IMR-90 (cell line): ENCODE measurements at regions not wholly inside any gene's neighbourhood (a gene's known extent, or its start where the extent isn't known, plus 50 kb on each side); places are given as distances from the start of the nearest gene placed in this dataset.

Source experiments
- ATAC-seq: fragments of 200-7000 bp; cut with Tn5 transposase; 2 replicates; pipeline ENCODE4 v1.9.1; 2020; ENCODE audit warnings: low read depth, mild to moderate bottlenecking, moderate library complexity
- BruUV-seq: library from RNA; stranded (reverse); fragments of 400-500 nt; replicated peaks from 2 replicates; lab custom pipeline; 2021; lab: Mats Ljungman, UMichigan
- CTCF ChIA-PET: fragments of 300-600 bp; formaldehyde crosslinking; extraction: SDS; loops from one replicate; lab custom pipeline; 2021; ENCODE audit warnings: antibody characterized with exemption; lab: Yijun Ruan, JAX
- POLR2A ChIA-PET: fragments of 300-600 bp; sonication (Branson Sonifier 250); formaldehyde crosslinking; loops from one replicate; lab custom pipeline; 2022; ENCODE audit warnings: antibody characterized with exemption; ENCODE audit not compliant: unreplicated experiment; lab: Charles Lee
- DNase-seq: peaks from one replicate; pipeline ENCODE4 v3.0.0; 2013
- H2AFZ ChIP-seq: replicated peaks from 2 replicates; pipeline ENCODE3; 2013; ENCODE audit warnings: low read length, mild to moderate bottlenecking; ENCODE audit not compliant: poor library complexity
- H2AK5ac ChIP-seq: 2 replicates; pipeline ENCODE4 v1.6.1; 2013; ENCODE audit warnings: low read depth, low read length, inconsistent platforms
- H2AK9ac ChIP-seq: replicated peaks from 2 replicates; pipeline ENCODE3; 2013; ENCODE audit warnings: mild to moderate bottlenecking, low read depth, low read length, moderate library complexity; ENCODE audit not compliant: poor library complexity
- H2BK120ac ChIP-seq: 2 replicates; pipeline ENCODE4 v1.6.1; 2013; ENCODE audit warnings: low read depth, low read length, inconsistent platforms
- H2BK15ac ChIP-seq: 3 replicates; pipeline ENCODE4 v1.6.1; 2013; ENCODE audit warnings: low read depth, low read length, inconsistent platforms
- H2BK20ac ChIP-seq: 2 replicates; pipeline ENCODE4 v1.6.1; 2013; ENCODE audit warnings: low read depth, mild to moderate bottlenecking, inconsistent platforms, low read length, moderate library complexity
- H2BK5ac ChIP-seq: 2 replicates; pipeline ENCODE4 v1.6.1; 2013; ENCODE audit warnings: mild to moderate bottlenecking, low read depth, low read length, inconsistent platforms; ENCODE audit not compliant: poor library complexity, severe bottlenecking
- H3K14ac ChIP-seq: replicated peaks from 2 replicates; pipeline ENCODE4 v1.6.1; 2013; ENCODE audit warnings: low read depth, low read length, inconsistent platforms
- H3K18ac ChIP-seq: 2 replicates; pipeline ENCODE4 v1.6.1; 2013; ENCODE audit warnings: low read depth, low read length, control low read depth
- H3K23ac ChIP-seq: 2 replicates; pipeline ENCODE4 v1.6.1; 2013; ENCODE audit warnings: low read depth, low read length, inconsistent platforms
- H3K27ac ChIP-seq: 2 replicates; pipeline ENCODE4 v1.5.1; 2013; ENCODE audit warnings: mild to moderate bottlenecking, control low read depth, low read length; ENCODE audit not compliant: insufficient read depth
- H3K27me3 ChIP-seq: 2 replicates; pipeline ENCODE4 v1.6.1; 2013; ENCODE audit warnings: low read length; ENCODE audit not compliant: control insufficient read depth, insufficient read depth
- H3K36me3 ChIP-seq: 2 replicates; pipeline ENCODE4 v1.6.1; 2013; ENCODE audit warnings: low read length, mixed read lengths; ENCODE audit not compliant: control insufficient read depth, insufficient read depth
- H3K4ac ChIP-seq: 2 replicates; pipeline ENCODE4 v1.6.1; 2013; ENCODE audit warnings: low read depth, low read length, inconsistent platforms
- H3K4me1 ChIP-seq: 2 replicates; pipeline ENCODE4 v1.6.1; 2013; ENCODE audit warnings: low read length, mixed read lengths; ENCODE audit not compliant: control insufficient read depth, insufficient read depth
- H3K4me2 ChIP-seq: 2 replicates; pipeline ENCODE4 v1.6.1; 2013; ENCODE audit warnings: low read depth, mild to moderate bottlenecking, control low read depth, low read length, moderate library complexity
- H3K4me3 ChIP-seq: 2 replicates; pipeline ENCODE4 v1.5.1; 2013; ENCODE audit warnings: low read depth, mild to moderate bottlenecking, control low read depth, low read length, moderate library complexity; ENCODE audit not compliant: insufficient read depth
- H3K56ac ChIP-seq: 2 replicates; pipeline ENCODE4 v1.6.1; 2013; ENCODE audit warnings: low read length, inconsistent platforms; ENCODE audit not compliant: insufficient read depth; ENCODE audit errors: extremely low read depth
- H3K79me1 ChIP-seq, 2 experiments: 2 replicates each; pipeline ENCODE4 v1.6.1; 2013; ENCODE audit warnings: low read length in 2 of 2, inconsistent platforms in 1 of 2, low read depth in 1 of 2
- H3K9ac ChIP-seq: 2 replicates; pipeline ENCODE4 v1.6.1; 2013; ENCODE audit warnings: low read depth, low read length, control low read depth
- H3K9me1 ChIP-seq: 2 replicates; pipeline ENCODE4 v1.6.1; 2013; ENCODE audit warnings: low read length, inconsistent platforms; ENCODE audit not compliant: insufficient read depth
- H3K9me3 ChIP-seq: 2 replicates; pipeline ENCODE4 v1.6.1; 2013; ENCODE audit warnings: low read length; ENCODE audit not compliant: control insufficient read depth, insufficient read depth
- H4K20me1 ChIP-seq: 2 replicates; pipeline ENCODE4 v1.6.1; 2013; ENCODE audit warnings: low read length, inconsistent platforms; ENCODE audit not compliant: insufficient read depth
- H4K5ac ChIP-seq: 2 replicates; pipeline ENCODE4 v1.6.1; 2013; ENCODE audit warnings: mild to moderate bottlenecking, low read depth, low read length, control low read depth
- H4K8ac ChIP-seq, 2 experiments: 2 replicates each; pipeline ENCODE4 v1.6.1; 2013; ENCODE audit warnings: low read depth in 2 of 2, low read length in 2 of 2, control low read depth in 1 of 2, inconsistent platforms in 1 of 2
- H4K91ac ChIP-seq: 2 replicates; pipeline ENCODE4 v1.6.1; 2013; ENCODE audit warnings: low read depth, low read length, inconsistent platforms; ENCODE audit not compliant: insufficient read depth
- BHLHE40 ChIP-seq: fragments of 150-350 bp; IDR thresholded peaks from 2 replicates; pipeline ENCODE4 v1.6.1; 2016; ENCODE audit warnings: mild to moderate bottlenecking, low read depth, low read length
- CEBPB ChIP-seq: IDR thresholded peaks from 2 replicates; pipeline ENCODE4 v1.6.1; 2012; ENCODE audit warnings: low read depth, low read length, improper control_type of control experiment
- CHD1 ChIP-seq: IDR thresholded peaks from 2 replicates; pipeline ENCODE4 v1.6.1; 2012; ENCODE audit warnings: low read depth, low read length, improper control_type of control experiment
- CTCF ChIP-seq: conservative IDR thresholded peaks from 2 replicates; pipeline ENCODE4 v1.5.1; 2012; ENCODE audit warnings: mild to moderate bottlenecking, low read depth, low read length, improper control_type of control experiment
- FOS ChIP-seq: fragments of 150-350 bp; IDR thresholded peaks from 2 replicates; pipeline ENCODE4 v1.6.1; 2016; ENCODE audit warnings: low read depth, low read length
- MAFK ChIP-seq: IDR thresholded peaks from 2 replicates; pipeline ENCODE4 v1.6.1; 2012; ENCODE audit warnings: low read depth, low read length, improper control_type of control experiment
- MAZ ChIP-seq: IDR thresholded peaks from 2 replicates; pipeline ENCODE4 v1.6.1; 2012; ENCODE audit warnings: low read depth, mild to moderate bottlenecking, low read length, improper control_type of control experiment, moderate library complexity, borderline replicate concordance
- MXI1 ChIP-seq: IDR thresholded peaks from 2 replicates; pipeline ENCODE4 v1.6.1; 2012; ENCODE audit warnings: low read depth, mild to moderate bottlenecking, low read length, moderate library complexity, borderline replicate concordance
- NFE2L2 ChIP-seq: fragments of 150-350 bp; IDR thresholded peaks from 2 replicates; pipeline ENCODE4 v1.6.1; 2016; ENCODE audit warnings: low read depth, mild to moderate bottlenecking, low read length
- POLR2A ChIP-seq: IDR thresholded peaks from 2 replicates; pipeline ENCODE4 v1.6.1; 2012; ENCODE audit warnings: mild to moderate bottlenecking, low read depth, low read length
- RAD21 ChIP-seq: IDR thresholded peaks from 2 replicates; pipeline ENCODE4 v1.6.1; 2012; ENCODE audit warnings: low read length, improper control_type of control experiment
- RCOR1 ChIP-seq: IDR thresholded peaks from 2 replicates; pipeline ENCODE4 v1.6.1; 2012; ENCODE audit warnings: mild to moderate bottlenecking, low read length, improper control_type of control experiment; ENCODE audit not compliant: insufficient replicate concordance
- RFX5 ChIP-seq: IDR thresholded peaks from 2 replicates; pipeline ENCODE4 v1.8.0; 2012; ENCODE audit warnings: low read depth, mild to moderate bottlenecking, low read length, moderate library complexity
- SMC3 ChIP-seq: fragments of 150-350 bp; IDR thresholded peaks from 2 replicates; pipeline ENCODE4 v1.6.1; 2016; ENCODE audit warnings: low read depth, mild to moderate bottlenecking, antibody characterized with exemption, low read length, moderate library complexity
- WGBS, 2 experiments: methylation state at CpG; one replicate each; pipeline versions ENCODE4 v1.1.5 to v1.1.7; 2013; ENCODE audit warnings: missing lambda C conversion rate in 2 of 2; ENCODE audit not compliant: insufficient read length in 1 of 2; ENCODE audit errors: extremely low coverage in 2 of 2; 5-methylcytosine and 5-hydroxymethylcytosine counted together
- dilution Hi-C: fragments of 300-500 bp; cut with HindIII; formaldehyde crosslinking; loops from one replicate; pipeline ENCODE4 v1.14.3; 2018; ENCODE audit warnings: low sequenced_read_pairs; ENCODE audit not compliant: unreplicated experiment
- in situ Hi-C: fragments of 300-500 bp; cut with MboI; formaldehyde crosslinking; loops from 3 replicates; pipeline ENCODE4 v1.14.3; 2019; ENCODE audit warnings: low sequenced_read_pairs, inconsistent platforms, mixed read lengths
- intact Hi-C: fragments of 100-400 bp; cut with micrococcal nuclease; formaldehyde crosslinking; loops from 2 replicates; pipeline ENCODE4 v1.10.0; 2022

GRCh38 chr13:58704953-58705352 lies 1073.4 kb downstream of the PCDH17 start:
- no CpG with 5 or more reads among the region's 2 CpGs for WGBS, 2 experiments
- Histone ChIP-seq H3K9me1 (no peaks in the 10 kb centered on the region), H4K5ac (no peak overlapping the region), H3K4ac (no peak overlapping the region), H3K36me3 (no peaks in the 10 kb centered on the region), H3K4me1 (no peaks in the 10 kb centered on the region), H3K79me1 (no peaks in the 10 kb centered on the region), H3K9me3 (peaks cover 7% of the 10 kb centered on the region; the same call in 1 of the 2 replicates), H2BK15ac (no peak overlapping the region), H3K4me2 (no peak overlapping the region), H4K20me1 (no peaks in the 10 kb centered on the region), H2AFZ (no peak overlapping the region), H3K27me3 (no peaks in the 10 kb centered on the region), H3K14ac (no peak overlapping the region), H3K9ac (no peak overlapping the region), H2BK120ac (no peak overlapping the region), H4K8ac (no peak overlapping the region), H3K18ac (no peak overlapping the region), H2BK5ac (no peak overlapping the region), H3K23ac (no peak overlapping the region), H2AK5ac (no peak overlapping the region), H2BK20ac (no peak overlapping the region), H4K91ac (no peak overlapping the region), H3K27ac (no peak overlapping the region), H2AK9ac (no peak overlapping the region), H3K4me3 (no peak overlapping the region), H3K56ac (no peak overlapping the region)
- TF ChIP-seq NFE2L2 = no peak
- no peak for TF ChIP-seq BHLHE40
- no peak for TF ChIP-seq MXI1
- TF ChIP-seq CEBPB = no peak
- TF ChIP-seq FOS = no peak
- TF ChIP-seq RAD21 = no peak
- no peak for TF ChIP-seq RFX5
- TF ChIP-seq SMC3 = no peak
- no peak for TF ChIP-seq RCOR1
- no peak for TF ChIP-seq CHD1
- no peak for TF ChIP-seq POLR2A
- TF ChIP-seq MAFK = no peak
- TF ChIP-seq MAZ = no peak
- TF ChIP-seq CTCF = no peak
- no TSS peak for BruUV-seq
- DNase-seq (no peak), ATAC-seq (no peak)
- intact Hi-C loops (no loop called here), in situ Hi-C loops (no loop called here), dilution Hi-C loops (no loop called here)
- ChIA-PET POLR2A (interaction anchor here (0.6 kb wide), 1 partner anchor 1857 kb away, joined by 3 read pairs; no protein-coding TSS in a partner anchor), CTCF (no interaction called here)
